ENCODE measurements at regions not wholly inside any gene's neighbourhood (a gene's known extent, or its start where the extent isn't known, plus 50 kb on each side); places are given as distances from the start of the nearest gene placed in this dataset.
"Not testable (repeated sequence)": the region's sequence is repeated elsewhere in the genome, so short reads cannot be mapped to it uniquely, and the experiment has no call there.

DNA sequence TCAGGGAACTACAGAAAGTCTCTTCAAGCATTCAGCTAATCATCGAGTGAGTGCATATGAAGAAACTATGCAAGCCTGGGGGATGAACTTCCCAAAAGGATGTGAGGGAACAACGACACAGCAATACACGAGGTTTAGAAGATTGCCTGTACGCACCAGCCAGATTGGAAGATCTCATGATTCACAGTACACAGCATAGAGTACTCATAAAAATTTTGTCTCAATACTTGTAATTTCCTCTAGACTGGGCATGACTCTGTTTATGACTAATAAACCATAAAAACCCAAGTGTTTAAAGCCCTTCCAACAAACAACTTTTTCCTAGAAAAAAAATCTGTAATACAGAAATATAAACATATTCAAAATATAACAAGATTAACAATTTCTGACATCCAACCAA lies 279.7 kb downstream of the KCNJ3 start:
- no peak for DNase-seq
- Mint-ChIP-seq H3K36me3 (ENCODE audit: low read depth) (no peaks in the 10 kb centered on the region), H3K27ac (no peak overlapping the region), H3K27me3 (no peaks in the 10 kb centered on the region), H3K9me3 (no peaks in the 10 kb centered on the region), H3K4me3 (no peak overlapping the region), H3K4me1 (no peaks in the 10 kb centered on the region)
- intact Hi-C loops (cut with micrococcal nuclease), result no loop called here

GRCh38 chr2:154974041-154974440 lies 275.5 kb downstream of the KCNJ3 start:
- no peaks in the 10 kb centered on the region for H3K36me3 Mint-ChIP-seq (ENCODE audit: low read depth)
- no peak overlapping the region for H3K4me3 Mint-ChIP-seq
- H3K9me3 Mint-ChIP-seq, result no peaks in the 10 kb centered on the region
- intact Hi-C loops (cut with micrococcal nuclease), result no loop called here
- H3K27ac Mint-ChIP-seq, result no peak overlapping the region
- H3K27me3 Mint-ChIP-seq, result no peaks in the 10 kb centered on the region
- no peaks in the 10 kb centered on the region for H3K4me1 Mint-ChIP-seq
- DNase-seq, result no peak

GRCh38 chr2:154963511-154963910 lies 265.0 kb downstream of the KCNJ3 start:
- no peak for DNase-seq
- H3K27me3 Mint-ChIP-seq, result no peaks in the 10 kb centered on the region
- no peaks in the 10 kb centered on the region for H3K9me3 Mint-ChIP-seq
- H3K4me3 Mint-ChIP-seq, result no peak overlapping the region
- no peaks in the 10 kb centered on the region for H3K36me3 Mint-ChIP-seq (ENCODE audit: low read depth)
- intact Hi-C loops (cut with micrococcal nuclease), result no loop called here
- no peak overlapping the region for H3K27ac Mint-ChIP-seq
- no peaks in the 10 kb centered on the region for H3K4me1 Mint-ChIP-seq

GRCh38 chr2:154961676-154962075 lies 263.2 kb downstream of the KCNJ3 start:
- Mint-ChIP-seq H3K4me1 (no peaks in the 10 kb centered on the region), H3K9me3 (peaks cover 3% of the 10 kb centered on the region), H3K36me3 (ENCODE audit: low read depth) (no peaks in the 10 kb centered on the region), H3K27ac (no peak overlapping the region), H3K4me3 (no peak overlapping the region), H3K27me3 (no peaks in the 10 kb centered on the region)
- intact Hi-C loops (cut with micrococcal nuclease), result no loop called here
- DNase-seq, result no peak

DNA sequence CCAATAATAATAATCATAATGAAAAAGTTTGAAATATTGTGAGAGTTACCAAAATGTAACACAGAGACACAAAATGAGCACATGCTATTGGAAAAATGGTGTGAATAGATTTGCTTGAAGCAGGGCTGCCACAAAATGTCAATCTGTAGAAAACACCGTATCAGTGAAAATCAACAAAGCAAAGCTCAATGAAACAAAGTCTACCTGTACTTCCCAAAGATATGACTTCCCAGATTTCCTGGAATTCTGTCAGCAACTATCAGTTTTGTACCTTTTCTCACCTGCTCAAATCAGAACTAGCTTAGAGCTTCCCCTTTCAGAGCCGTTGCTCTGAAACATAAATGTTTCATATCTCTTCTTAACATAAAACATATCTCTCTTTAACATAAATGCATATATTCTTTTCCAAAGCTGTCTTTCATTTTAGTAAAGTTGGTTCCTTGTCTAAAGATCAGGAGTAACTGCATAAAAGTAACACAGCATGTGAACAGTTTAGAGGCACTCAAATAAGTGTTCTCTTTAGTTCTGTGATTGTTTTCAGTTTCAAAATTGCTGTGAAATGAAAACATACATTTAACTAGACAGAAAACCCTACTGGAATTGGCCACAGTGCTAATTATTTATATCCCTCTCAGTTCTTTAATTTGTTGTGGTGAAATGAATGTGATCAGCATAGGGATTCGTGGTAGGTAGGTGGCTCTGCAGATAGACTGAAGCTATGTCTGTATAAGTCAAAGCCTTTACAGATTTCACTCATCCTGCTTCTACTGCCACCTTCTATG lies 262.5 kb downstream of the KCNJ3 start:
- no peak overlapping the region for H3K4me3 Mint-ChIP-seq
- no peaks in the 10 kb centered on the region for H3K27me3 Mint-ChIP-seq
- peaks cover 3% of the 10 kb centered on the region for H3K9me3 Mint-ChIP-seq
- DNase-seq, result no peak
- no peaks in the 10 kb centered on the region for H3K36me3 Mint-ChIP-seq (ENCODE audit: low read depth)
- H3K27ac Mint-ChIP-seq, result no peak overlapping the region
- intact Hi-C loops (cut with micrococcal nuclease), result no loop called here
- H3K4me1 Mint-ChIP-seq, result no peaks in the 10 kb centered on the region

DNA sequence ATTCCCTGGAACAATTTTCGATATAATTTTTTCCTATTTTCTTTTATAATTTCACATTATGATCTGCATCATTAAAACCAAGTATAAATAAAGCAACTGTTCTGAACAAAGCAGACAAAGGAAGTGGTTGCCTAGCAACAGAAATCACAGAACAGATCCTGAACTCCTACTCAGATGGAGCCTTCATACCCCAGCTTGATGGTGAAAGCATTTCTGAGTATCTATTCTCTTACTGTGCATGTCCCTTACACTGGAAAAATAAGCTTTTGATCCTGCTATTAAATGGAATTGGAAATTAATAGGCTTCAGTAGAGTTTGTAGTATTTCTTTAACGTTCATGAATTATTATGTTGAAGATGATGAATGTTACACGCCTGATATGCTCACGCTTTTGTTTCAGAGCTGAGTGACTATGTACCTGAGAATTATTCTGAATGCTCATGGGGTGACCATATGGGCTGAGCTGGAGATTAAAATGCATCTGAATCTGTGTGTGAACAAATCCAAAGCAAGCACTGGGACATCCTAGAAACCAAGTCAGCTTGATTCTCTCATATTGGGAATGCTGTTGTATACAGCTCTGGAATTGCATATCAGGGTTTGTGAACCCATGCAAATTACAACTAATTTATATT lies 254.0 kb downstream of the KCNJ3 start:
- DNase-seq, result no peak
- no peak overlapping the region for H3K27ac Mint-ChIP-seq
- no peaks in the 10 kb centered on the region for H3K4me1 Mint-ChIP-seq
- no peaks in the 10 kb centered on the region for H3K27me3 Mint-ChIP-seq
- no peaks in the 10 kb centered on the region for H3K9me3 Mint-ChIP-seq
- H3K36me3 Mint-ChIP-seq (ENCODE audit: low read depth), result no peaks in the 10 kb centered on the region
- no peak overlapping the region for H3K4me3 Mint-ChIP-seq
- intact Hi-C loops (cut with micrococcal nuclease), result no loop called here

- H3K36me3 Mint-ChIP-seq (ENCODE audit: low read depth); H3K27ac Mint-ChIP-seq; intact Hi-C loops (cut with micrococcal nuclease); H3K4me1 Mint-ChIP-seq; H3K27me3 Mint-ChIP-seq; DNase-seq; H3K9me3 Mint-ChIP-seq; H3K4me3 Mint-ChIP-seq: not testable (repeated sequence)
Measured at GRCh38 chr2:154947416-154947815, 248.9 kb downstream of the KCNJ3 start.

GRCh38 chr2:154945984-154946383 lies 247.5 kb downstream of the KCNJ3 start:
- DNase-seq, result no peak
- Mint-ChIP-seq H3K9me3 (no peaks in the 10 kb centered on the region), H3K27ac (no peak overlapping the region), H3K4me3 (no peak overlapping the region), H3K4me1 (no peaks in the 10 kb centered on the region), H3K36me3 (ENCODE audit: low read depth) (no peaks in the 10 kb centered on the region), H3K27me3 (no peaks in the 10 kb centered on the region)
- intact Hi-C loops (cut with micrococcal nuclease), result no loop called here

GRCh38 chr2:154941379-154941778 lies 242.9 kb downstream of the KCNJ3 start:
- no peaks in the 10 kb centered on the region for H3K9me3 Mint-ChIP-seq
- no peak for DNase-seq
- H3K4me1 Mint-ChIP-seq, result no peaks in the 10 kb centered on the region
- intact Hi-C loops (cut with micrococcal nuclease), result no loop called here
- H3K27me3 Mint-ChIP-seq, result no peaks in the 10 kb centered on the region
- H3K36me3 Mint-ChIP-seq (ENCODE audit: low read depth), result no peaks in the 10 kb centered on the region
- H3K4me3 Mint-ChIP-seq, result no peak overlapping the region
- no peak overlapping the region for H3K27ac Mint-ChIP-seq

DNA sequence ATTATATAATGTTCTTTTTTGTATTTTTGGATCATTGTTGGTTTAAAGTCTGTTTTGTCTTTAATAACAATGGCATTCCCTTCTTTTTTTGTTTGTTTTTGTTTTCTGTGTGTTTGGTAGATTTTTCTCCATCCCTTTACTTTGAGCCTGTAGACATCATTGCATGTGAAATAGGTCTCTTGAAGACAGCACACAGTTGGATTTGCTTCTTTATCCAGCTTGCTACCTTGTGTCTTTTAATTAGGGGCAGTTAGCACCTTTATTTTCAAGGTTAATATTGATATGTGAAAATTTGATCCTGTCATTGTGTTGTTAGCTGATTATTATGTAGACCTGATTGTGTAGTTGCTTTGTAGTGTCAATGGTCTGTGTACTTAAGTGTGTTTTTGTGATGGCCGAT lies 235.7 kb downstream of the KCNJ3 start:
- no peak overlapping the region for H3K4me3 Mint-ChIP-seq
- H3K27ac Mint-ChIP-seq, result no peak overlapping the region
- no peaks in the 10 kb centered on the region for H3K27me3 Mint-ChIP-seq
- no peaks in the 10 kb centered on the region for H3K4me1 Mint-ChIP-seq
- H3K36me3 Mint-ChIP-seq (ENCODE audit: low read depth), result no peaks in the 10 kb centered on the region
- no peak for DNase-seq
- intact Hi-C loops (cut with micrococcal nuclease), result no loop called here
- H3K9me3 Mint-ChIP-seq, result no peaks in the 10 kb centered on the region

- DNase-seq, result no peak
- no peak overlapping the region for H3K27ac Mint-ChIP-seq
- H3K4me1 Mint-ChIP-seq, result no peaks in the 10 kb centered on the region
- no peaks in the 10 kb centered on the region for H3K36me3 Mint-ChIP-seq (ENCODE audit: low read depth)
- no peaks in the 10 kb centered on the region for H3K27me3 Mint-ChIP-seq
- H3K4me3 Mint-ChIP-seq, result no peak overlapping the region
- intact Hi-C loops (cut with micrococcal nuclease), result no loop called here
- H3K9me3 Mint-ChIP-seq, result no peaks in the 10 kb centered on the region
Measured at GRCh38 chr2:154924531-154924930, 226.0 kb downstream of the KCNJ3 start.

DNA sequence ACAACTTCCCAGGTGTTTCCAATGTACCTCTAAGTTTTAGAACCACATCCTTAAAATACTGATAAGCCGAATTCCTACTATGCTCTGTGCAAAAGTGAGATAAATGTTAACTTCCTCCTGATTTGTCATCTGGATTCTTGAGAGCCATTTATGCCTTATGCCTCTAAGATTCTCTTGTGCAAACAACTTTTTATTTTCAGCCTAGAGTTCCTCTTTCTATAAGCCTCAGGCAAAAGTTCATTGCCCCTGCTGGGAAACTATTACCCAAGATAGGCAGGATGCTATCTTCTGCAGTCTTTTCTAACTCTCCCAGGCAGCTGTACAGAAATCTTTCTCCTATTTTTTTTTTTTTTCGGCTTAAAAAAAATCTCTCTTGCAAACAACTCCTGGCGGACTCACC lies 216.1 kb downstream of the KCNJ3 start:
- Mint-ChIP-seq H3K36me3 (ENCODE audit: low read depth) (no peaks in the 10 kb centered on the region), H3K27ac (no peak overlapping the region), H3K4me3 (no peak overlapping the region), H3K4me1 (no peaks in the 10 kb centered on the region), H3K9me3 (no peaks in the 10 kb centered on the region), H3K27me3 (no peaks in the 10 kb centered on the region)
- intact Hi-C loops (cut with micrococcal nuclease), result no loop called here
- no peak for DNase-seq

DNA sequence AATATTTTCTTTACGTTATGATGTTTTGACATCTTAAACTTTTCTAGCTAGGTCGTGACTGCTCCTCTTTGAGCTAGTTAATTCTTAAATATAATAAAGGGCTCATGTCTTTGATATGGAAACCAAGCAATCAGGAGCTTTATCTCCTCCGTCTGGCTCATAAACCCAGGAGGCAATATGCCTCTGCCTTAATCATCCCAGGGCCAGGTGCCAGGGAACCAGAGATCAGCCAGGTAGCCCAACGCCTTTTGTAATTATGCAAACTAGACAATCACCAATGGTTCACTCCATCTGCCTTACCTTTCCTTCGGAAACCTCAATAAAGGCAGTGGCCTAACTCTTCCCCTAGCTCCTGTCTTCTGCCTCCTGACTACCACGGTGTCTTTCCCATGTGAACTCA lies 213.7 kb downstream of the KCNJ3 start:
- H3K27ac Mint-ChIP-seq, result no peak overlapping the region
- H3K4me1 Mint-ChIP-seq, result no peaks in the 10 kb centered on the region
- intact Hi-C loops (cut with micrococcal nuclease), result no loop called here
- DNase-seq, result no peak
- no peak overlapping the region for H3K4me3 Mint-ChIP-seq
- H3K27me3 Mint-ChIP-seq, result no peaks in the 10 kb centered on the region
- H3K9me3 Mint-ChIP-seq, result no peaks in the 10 kb centered on the region
- no peaks in the 10 kb centered on the region for H3K36me3 Mint-ChIP-seq (ENCODE audit: low read depth)

DNA sequence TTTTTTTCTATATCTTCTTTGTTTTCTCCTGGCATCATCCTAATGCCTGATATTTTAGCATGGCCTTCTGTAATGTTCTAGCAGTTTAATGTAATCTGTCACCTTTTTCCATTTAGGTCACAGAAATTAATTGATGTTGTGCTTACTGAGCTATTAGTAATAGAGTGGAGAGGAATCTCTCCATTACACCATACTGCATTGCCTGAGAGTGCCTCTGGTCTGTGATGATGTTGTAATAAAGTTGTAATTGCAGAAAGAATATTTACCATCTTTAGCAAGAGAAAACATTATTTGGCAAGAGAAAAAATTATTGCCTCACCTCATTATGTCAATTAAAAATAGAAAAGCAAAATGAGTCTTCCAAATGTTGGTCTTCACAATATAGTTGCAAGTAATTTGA lies 213.2 kb downstream of the KCNJ3 start:
- no peak for DNase-seq
- Mint-ChIP-seq H3K4me1 (no peaks in the 10 kb centered on the region), H3K4me3 (no peak overlapping the region), H3K27ac (no peak overlapping the region), H3K36me3 (ENCODE audit: low read depth) (no peaks in the 10 kb centered on the region), H3K27me3 (no peaks in the 10 kb centered on the region), H3K9me3 (no peaks in the 10 kb centered on the region)
- intact Hi-C loops (cut with micrococcal nuclease), result no loop called here

- no peak overlapping the region for H3K4me3 Mint-ChIP-seq
- intact Hi-C loops (cut with micrococcal nuclease), result no loop called here
- no peaks in the 10 kb centered on the region for H3K36me3 Mint-ChIP-seq (ENCODE audit: low read depth)
- no peaks in the 10 kb centered on the region for H3K9me3 Mint-ChIP-seq
- no peak for DNase-seq
- no peaks in the 10 kb centered on the region for H3K27me3 Mint-ChIP-seq
- H3K4me1 Mint-ChIP-seq, result no peaks in the 10 kb centered on the region
- no peak overlapping the region for H3K27ac Mint-ChIP-seq
Measured at GRCh38 chr2:154910701-154911100, 212.2 kb downstream of the KCNJ3 start.

All from activated CD4-positive, alpha-beta T cell treated with anti-CD3 and anti-CD28 coated beads, Interleukin-2, amount 10 ng/mL, durations not matched to agents 24 days and 14 days (primary cell).